ENCODE measurements at regions not wholly inside any gene's neighbourhood (a gene's known extent, or its start where the extent isn't known, plus 50 kb on each side); places are given as distances from the start of the nearest gene placed in this dataset.

GRCh38 chr12:43261701-43262100 lies 290.3 kb downstream of the ADAMTS20 start:
- TF ChIP-seq CTCF (IDR thresholded peaks at IDR 0.05), result no peak
- TF ChIP-seq POLR2A (IDR thresholded peaks at IDR 0.05), result no peak
- no peak for TF ChIP-seq POLR2AphosphoS5 (IDR thresholded peaks at IDR 0.05)

Measured in prostate gland (tissue), 2 donors.